HG03378 (cell line): ENCODE measurements at regions not wholly inside any gene's neighbourhood (a gene's known extent, or its start where the extent isn't known, plus 50 kb on each side); places are given as distances from the start of the nearest gene placed in this dataset.
"Not testable (repeated sequence)": the region's sequence is repeated elsewhere in the genome, so short reads cannot be mapped to it uniquely, and the experiment has no call there.

Experiments used
- ATAC-seq: cut with Tn5 transposase; IDR thresholded peaks from one replicate; pipeline ENCODE4 v1.9.1; 2021; ENCODE audit warnings: mild to moderate bottlenecking, moderate library complexity; ENCODE audit not compliant: unreplicated experiment

GRCh38 chr1:73100216-73100615, 817.9 kb upstream of the NEGR1 start:
- ATAC-seq, result no peak

GRCh38 chr1:73097917-73098316, 815.6 kb upstream of the NEGR1 start:
- no peak for ATAC-seq

- no peak for ATAC-seq
Measured at GRCh38 chr1:73096841-73097240, 814.5 kb upstream of the NEGR1 start.

GRCh38 chr1:73092383-73092782, 810.0 kb upstream of the NEGR1 start:
- no peak for ATAC-seq

- ATAC-seq, result no peak
Measured at GRCh38 chr1:73066866-73067265, 784.5 kb upstream of the NEGR1 start.

GRCh38 chr1:73065339-73066041, 783.2 kb upstream of the NEGR1 start:
- no peak for ATAC-seq

GRCh38 chr1:73056826-73057225, 774.5 kb upstream of the NEGR1 start:
- ATAC-seq, result no peak

- ATAC-seq, result no peak
Measured at GRCh38 chr1:73044241-73045036, 762.1 kb upstream of the NEGR1 start.

- no peak for ATAC-seq
Measured at GRCh38 chr1:73042403-73042802, 760.1 kb upstream of the NEGR1 start.

- ATAC-seq, result no peak
Measured at GRCh38 chr1:73040811-73041210, 758.5 kb upstream of the NEGR1 start.

GRCh38 chr1:73034271-73034670, 751.9 kb upstream of the NEGR1 start:
- ATAC-seq, result no peak

- ATAC-seq, result no peak
Measured at GRCh38 chr1:73033640-73034039, 751.3 kb upstream of the NEGR1 start.

GRCh38 chr1:73029571-73029970, 747.2 kb upstream of the NEGR1 start:
- no peak for ATAC-seq

GRCh38 chr1:73026114-73026513, 743.8 kb upstream of the NEGR1 start:
- no peak for ATAC-seq

- no peak for ATAC-seq
Measured at GRCh38 chr1:73009938-73010337, 727.6 kb upstream of the NEGR1 start.

- no peak for ATAC-seq
Measured at GRCh38 chr1:73009311-73009710, 727.0 kb upstream of the NEGR1 start.

- no peak for ATAC-seq
Measured at GRCh38 chr1:72997624-72998023, 715.3 kb upstream of the NEGR1 start.

GRCh38 chr1:72997041-72997440, 714.7 kb upstream of the NEGR1 start:
- no peak for ATAC-seq

GRCh38 chr1:72987871-72988270, 705.5 kb upstream of the NEGR1 start:
- not testable (repeated sequence) for ATAC-seq

GRCh38 chr1:72986591-72987290, 704.4 kb upstream of the NEGR1 start:
- ATAC-seq, result no peak

GRCh38 chr1:72985024-72985423, 702.7 kb upstream of the NEGR1 start:
- ATAC-seq, result not testable (repeated sequence)

- ATAC-seq, result not testable (repeated sequence)
Measured at GRCh38 chr1:72983011-72983410, 700.7 kb upstream of the NEGR1 start.
